OCI-LY3 (cell line): ENCODE measurements at regions not wholly inside any gene's neighbourhood (a gene's known extent, or its start where the extent isn't known, plus 50 kb on each side); places are given as distances from the start of the nearest gene placed in this dataset.

Experiments
- EZH2phosphoT487 ChIP-seq: fragments of 200-600 bp; shearing (Covaris generic); IDR thresholded peaks from 2 replicates; pipeline ENCODE4 v1.6.1; 2018; ENCODE audit warnings: antibody characterized with exemption, mixed run types, low read depth
- TF ChIP-seq, protein P1 (sequence below): fragments of 200-600, 300-600 bp; sonication (generic); IDR thresholded peaks from 2 replicates; pipeline ENCODE4 v1.5.1; 2014; ENCODE audit warnings: antibody characterized with exemption, low read length, low read depth

DNA sequence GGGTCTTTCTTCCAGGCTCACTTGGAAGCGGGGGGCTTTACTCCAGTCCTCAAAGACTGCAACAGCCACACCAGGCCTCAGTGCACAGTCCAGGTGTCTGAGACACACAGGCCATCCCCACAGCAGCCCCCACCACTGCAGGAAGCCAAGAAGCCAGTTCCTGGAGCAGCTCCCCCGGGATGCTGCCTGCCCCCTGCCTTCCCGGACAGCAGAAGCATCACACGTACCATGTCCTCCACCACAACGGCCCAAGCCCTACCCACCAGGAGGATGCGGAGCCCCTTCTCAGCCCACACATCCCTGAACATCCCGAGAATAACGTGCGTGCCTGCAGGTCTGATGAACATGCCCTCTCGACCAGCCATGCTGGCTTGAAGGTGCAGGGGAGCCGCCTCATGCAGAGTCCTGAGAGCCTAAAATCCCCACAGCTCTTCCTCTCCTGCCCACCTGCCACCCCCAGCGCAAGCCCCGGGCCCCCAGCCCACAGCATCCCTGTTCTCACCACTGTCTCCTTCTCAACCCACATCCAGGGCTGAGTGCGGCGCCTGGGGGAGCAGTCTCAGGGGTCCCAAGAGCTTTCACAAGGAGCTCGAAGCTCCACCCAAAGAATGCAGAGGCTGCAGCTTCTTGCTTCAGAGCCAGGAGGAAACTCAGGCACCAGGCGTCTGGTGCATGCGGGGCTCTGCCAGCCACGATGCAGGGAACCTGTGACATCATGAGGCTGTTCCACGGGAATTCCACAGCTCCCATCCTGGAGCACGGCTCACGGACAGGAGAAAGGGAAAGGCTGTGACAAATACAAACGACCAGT, 209.6 kb downstream of the BRD1 start:
- TF ChIP-seq, protein P1, sequence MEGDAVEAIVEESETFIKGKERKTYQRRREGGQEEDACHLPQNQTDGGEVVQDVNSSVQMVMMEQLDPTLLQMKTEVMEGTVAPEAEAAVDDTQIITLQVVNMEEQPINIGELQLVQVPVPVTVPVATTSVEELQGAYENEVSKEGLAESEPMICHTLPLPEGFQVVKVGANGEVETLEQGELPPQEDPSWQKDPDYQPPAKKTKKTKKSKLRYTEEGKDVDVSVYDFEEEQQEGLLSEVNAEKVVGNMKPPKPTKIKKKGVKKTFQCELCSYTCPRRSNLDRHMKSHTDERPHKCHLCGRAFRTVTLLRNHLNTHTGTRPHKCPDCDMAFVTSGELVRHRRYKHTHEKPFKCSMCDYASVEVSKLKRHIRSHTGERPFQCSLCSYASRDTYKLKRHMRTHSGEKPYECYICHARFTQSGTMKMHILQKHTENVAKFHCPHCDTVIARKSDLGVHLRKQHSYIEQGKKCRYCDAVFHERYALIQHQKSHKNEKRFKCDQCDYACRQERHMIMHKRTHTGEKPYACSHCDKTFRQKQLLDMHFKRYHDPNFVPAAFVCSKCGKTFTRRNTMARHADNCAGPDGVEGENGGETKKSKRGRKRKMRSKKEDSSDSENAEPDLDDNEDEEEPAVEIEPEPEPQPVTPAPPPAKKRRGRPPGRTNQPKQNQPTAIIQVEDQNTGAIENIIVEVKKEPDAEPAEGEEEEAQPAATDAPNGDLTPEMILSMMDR, result no peak
- TF ChIP-seq EZH2phosphoT487, result no peak
